ENCODE measurements at regions not wholly inside any gene's neighbourhood (a gene's known extent, or its start where the extent isn't known, plus 50 kb on each side); places are given as distances from the start of the nearest gene placed in this dataset.

GRCh38 chr13:39895254-39895653, 239.8 kb downstream of the COG6 start:
- Histone ChIP-seq H3K4me2 (ENCODE audit: low read length, poor library complexity, severe bottlenecking) (no peak overlapping the region), H4K91ac (ENCODE audit: low read length) (no peak overlapping the region), H3K14ac (ENCODE audit: low read length in 2 of 2) (no peak overlapping the region), H2BK15ac (ENCODE audit: low read depth, poor library complexity, severe bottlenecking) (no peak overlapping the region), H3K79me1 (replicated peaks; ENCODE audit: low read length, poor library complexity, severe bottlenecking) (no peaks in the 10 kb centered on the region), H3K9ac (ENCODE audit: low read length) (no peak overlapping the region), H3K23ac (ENCODE audit: low read length in 2 of 2) (no peak overlapping the region), H3K9me3 (ENCODE audit: control insufficient read depth, low read length) (no peaks in the 10 kb centered on the region), H3K27me3 (ENCODE audit: control insufficient read depth in 1 of 2, insufficient read depth in 1 of 2, low read length in 2 of 2) (no peaks in the 10 kb centered on the region), H4K8ac (ENCODE audit: low read length) (no peak overlapping the region), H2BK12ac (ENCODE audit: low read length in 2 of 2) (no peak overlapping the region), H3K4ac (ENCODE audit: low read depth in 1 of 2, low read length in 2 of 2) (no peak overlapping the region), H3K4me3 (ENCODE audit: insufficient read depth in 1 of 2, low read depth in 1 of 2, low read length in 2 of 2) (no peak overlapping the region), H3K4me1 (ENCODE audit: control insufficient read depth, insufficient read depth, low read depth, low read length) (no peaks in the 10 kb centered on the region), H3K36me3 (ENCODE audit: control insufficient read depth in 1 of 2, insufficient read depth in 2 of 2, low read depth in 1 of 2, low read length in 2 of 2) (no peaks in the 10 kb centered on the region), H2BK120ac (ENCODE audit: low read depth, low read length) (no peak overlapping the region), H2AK5ac (ENCODE audit: low read length, severe bottlenecking) (no peak overlapping the region), H3K27ac (ENCODE audit: low read length, poor library complexity, severe bottlenecking) (no peak overlapping the region), H2AFZ (ENCODE audit: low read depth, low read length) (no peak overlapping the region), H2BK5ac (ENCODE audit: low read depth, low read length, poor library complexity, severe bottlenecking) (no peak overlapping the region), H3K18ac (ENCODE audit: low read depth in 1 of 2, low read length in 2 of 2) (no peak overlapping the region)
- no peak for DNase-seq
- WGBS = 37% methylated on average over 1 of the region's 3 CpGs

- Histone ChIP-seq H2AFZ (ENCODE audit: low read depth, low read length) (no peak overlapping the region), H3K36me3 (ENCODE audit: control insufficient read depth in 1 of 2, insufficient read depth in 2 of 2, low read depth in 1 of 2, low read length in 2 of 2) (no peaks in the 10 kb centered on the region)
- WGBS = 91% methylated on average over 4 of the region's 5 CpGs
These were observed 242.2 kb downstream of the COG6 start for GRCh38 chr13:39897636-39898035.

GRCh38 chr13:39900106-39900750, 244.8 kb downstream of the COG6 start:
- no peak overlapping the region for H2BK15ac ChIP-seq (ENCODE audit: low read depth, poor library complexity, severe bottlenecking)
- H2AK5ac ChIP-seq (ENCODE audit: low read length, severe bottlenecking) = no peak overlapping the region
- no peaks in the 10 kb centered on the region for H3K36me3 ChIP-seq (ENCODE audit: control insufficient read depth in 1 of 2, insufficient read depth in 2 of 2, low read depth in 1 of 2, low read length in 2 of 2)
- no peak overlapping the region for H4K8ac ChIP-seq (ENCODE audit: low read length)
- H3K4ac ChIP-seq (ENCODE audit: low read depth in 1 of 2, low read length in 2 of 2) = no peak overlapping the region
- no peak overlapping the region for H3K4me2 ChIP-seq (ENCODE audit: low read length, poor library complexity, severe bottlenecking)
- H3K79me1 ChIP-seq (replicated peaks; ENCODE audit: low read length, poor library complexity, severe bottlenecking) = no peaks in the 10 kb centered on the region
- no peak overlapping the region for H3K14ac ChIP-seq (ENCODE audit: low read length in 2 of 2)
- H3K4me1 ChIP-seq (ENCODE audit: control insufficient read depth, insufficient read depth, low read depth, low read length) = no peaks in the 10 kb centered on the region
- H2BK5ac ChIP-seq (ENCODE audit: low read depth, low read length, poor library complexity, severe bottlenecking) = no peak overlapping the region
- H3K9me3 ChIP-seq (ENCODE audit: control insufficient read depth, low read length) = no peaks in the 10 kb centered on the region
- H3K27me3 ChIP-seq (ENCODE audit: control insufficient read depth in 1 of 2, insufficient read depth in 1 of 2, low read length in 2 of 2) = no peaks in the 10 kb centered on the region
- WGBS = 80% methylated on average over 3 of the region's 4 CpGs
- H3K23ac ChIP-seq (ENCODE audit: low read length in 2 of 2) = no peak overlapping the region
- no peak overlapping the region for H3K27ac ChIP-seq (ENCODE audit: low read length, poor library complexity, severe bottlenecking)
- no peak for DNase-seq
- no peak overlapping the region for H4K91ac ChIP-seq (ENCODE audit: low read length)
- H3K4me3 ChIP-seq (ENCODE audit: insufficient read depth in 1 of 2, low read depth in 1 of 2, low read length in 2 of 2) = no peak overlapping the region
- no peak overlapping the region for H3K18ac ChIP-seq (ENCODE audit: low read depth in 1 of 2, low read length in 2 of 2)
- H3K9ac ChIP-seq (ENCODE audit: low read length) = no peak overlapping the region
- H2BK12ac ChIP-seq (ENCODE audit: low read length in 2 of 2) = no peak overlapping the region
- H2AFZ ChIP-seq (ENCODE audit: low read depth, low read length) = no peak overlapping the region
- no peak overlapping the region for H2BK120ac ChIP-seq (ENCODE audit: low read depth, low read length)

More at GRCh38 chr13:39897636-39898035, 242.2 kb downstream of the COG6 start:
- Histone ChIP-seq H2BK120ac (ENCODE audit: low read depth, low read length) (no peak overlapping the region), H3K18ac (ENCODE audit: low read depth in 1 of 2, low read length in 2 of 2) (no peak overlapping the region), H3K4me3 (ENCODE audit: insufficient read depth in 1 of 2, low read depth in 1 of 2, low read length in 2 of 2) (no peak overlapping the region), H3K27me3 (ENCODE audit: control insufficient read depth in 1 of 2, insufficient read depth in 1 of 2, low read length in 2 of 2) (no peaks in the 10 kb centered on the region), H2BK5ac (ENCODE audit: low read depth, low read length, poor library complexity, severe bottlenecking) (no peak overlapping the region), H3K4me2 (ENCODE audit: low read length, poor library complexity, severe bottlenecking) (no peak overlapping the region), H3K79me1 (replicated peaks; ENCODE audit: low read length, poor library complexity, severe bottlenecking) (no peaks in the 10 kb centered on the region), H3K14ac (ENCODE audit: low read length in 2 of 2) (no peak overlapping the region), H4K8ac (ENCODE audit: low read length) (no peak overlapping the region), H3K9me3 (ENCODE audit: control insufficient read depth, low read length) (no peaks in the 10 kb centered on the region), H2AK5ac (ENCODE audit: low read length, severe bottlenecking) (no peak overlapping the region), H3K4me1 (ENCODE audit: control insufficient read depth, insufficient read depth, low read depth, low read length) (no peaks in the 10 kb centered on the region), H4K91ac (ENCODE audit: low read length) (no peak overlapping the region), H3K4ac (ENCODE audit: low read depth in 1 of 2, low read length in 2 of 2) (no peak overlapping the region), H2BK15ac (ENCODE audit: low read depth, poor library complexity, severe bottlenecking) (no peak overlapping the region), H3K9ac (ENCODE audit: low read length) (no peak overlapping the region), H3K23ac (ENCODE audit: low read length in 2 of 2) (no peak overlapping the region), H3K27ac (ENCODE audit: low read length, poor library complexity, severe bottlenecking) (no peak overlapping the region), H2BK12ac (ENCODE audit: low read length in 2 of 2) (no peak overlapping the region)
- DNase-seq = no peak

- H2BK15ac ChIP-seq (ENCODE audit: low read depth, poor library complexity, severe bottlenecking) = no peak overlapping the region
- 93% methylated on average over 2 of the region's 2 CpGs for WGBS
These were observed 249.5 kb downstream of the COG6 start for GRCh38 chr13:39904959-39905358.

More at GRCh38 chr13:39904959-39905358, 249.5 kb downstream of the COG6 start:
- Histone ChIP-seq H3K4me2 (ENCODE audit: low read length, poor library complexity, severe bottlenecking) (no peak overlapping the region), H3K36me3 (ENCODE audit: control insufficient read depth in 1 of 2, insufficient read depth in 2 of 2, low read depth in 1 of 2, low read length in 2 of 2) (no peaks in the 10 kb centered on the region), H2BK120ac (ENCODE audit: low read depth, low read length) (no peak overlapping the region), H3K4me3 (ENCODE audit: insufficient read depth in 1 of 2, low read depth in 1 of 2, low read length in 2 of 2) (no peak overlapping the region), H3K27ac (ENCODE audit: low read length, poor library complexity, severe bottlenecking) (no peak overlapping the region), H3K23ac (ENCODE audit: low read length in 2 of 2) (no peak overlapping the region), H3K4me1 (ENCODE audit: control insufficient read depth, insufficient read depth, low read depth, low read length) (no peaks in the 10 kb centered on the region), H3K79me1 (replicated peaks; ENCODE audit: low read length, poor library complexity, severe bottlenecking) (no peaks in the 10 kb centered on the region), H2AFZ (ENCODE audit: low read depth, low read length) (no peak overlapping the region), H4K8ac (ENCODE audit: low read length) (no peak overlapping the region), H4K91ac (ENCODE audit: low read length) (no peak overlapping the region), H3K4ac (ENCODE audit: low read depth in 1 of 2, low read length in 2 of 2) (no peak overlapping the region), H3K9ac (ENCODE audit: low read length) (no peak overlapping the region), H3K14ac (ENCODE audit: low read length in 2 of 2) (no peak overlapping the region), H2AK5ac (ENCODE audit: low read length, severe bottlenecking) (no peak overlapping the region), H2BK12ac (ENCODE audit: low read length in 2 of 2) (no peak overlapping the region), H3K18ac (ENCODE audit: low read depth in 1 of 2, low read length in 2 of 2) (no peak overlapping the region), H2BK5ac (ENCODE audit: low read depth, low read length, poor library complexity, severe bottlenecking) (no peak overlapping the region), H3K9me3 (ENCODE audit: control insufficient read depth, low read length) (no peaks in the 10 kb centered on the region), H3K27me3 (ENCODE audit: control insufficient read depth in 1 of 2, insufficient read depth in 1 of 2, low read length in 2 of 2) (no peaks in the 10 kb centered on the region)
- DNase-seq = no peak
